IMR-90 (cell line): ENCODE measurements at regions not wholly inside any gene's neighbourhood (a gene's known extent, or its start where the extent isn't known, plus 50 kb on each side); places are given as distances from the start of the nearest gene placed in this dataset.
"Not testable (repeated sequence)": the region's sequence is repeated elsewhere in the genome, so short reads cannot be mapped to it uniquely, and the experiment has no call there.

Experiments
- ATAC-seq: fragments of 200-7000 bp; cut with Tn5 transposase; 2 replicates; pipeline ENCODE4 v1.9.1; 2020; ENCODE audit warnings: low read depth, mild to moderate bottlenecking, moderate library complexity
- BruUV-seq: library from RNA; stranded (reverse); fragments of 400-500 nt; replicated peaks from 2 replicates; lab custom pipeline; 2021; lab: Mats Ljungman, UMichigan
- CTCF ChIA-PET: fragments of 300-600 bp; formaldehyde crosslinking; extraction: SDS; loops from one replicate; lab custom pipeline; 2021; ENCODE audit warnings: antibody characterized with exemption; lab: Yijun Ruan, JAX
- POLR2A ChIA-PET: fragments of 300-600 bp; sonication (Branson Sonifier 250); formaldehyde crosslinking; loops from one replicate; lab custom pipeline; 2022; ENCODE audit warnings: antibody characterized with exemption; ENCODE audit not compliant: unreplicated experiment; lab: Charles Lee
- DNase-seq: peaks from one replicate; pipeline ENCODE4 v3.0.0; 2013
- H2AFZ ChIP-seq: replicated peaks from 2 replicates; pipeline ENCODE3; 2013; ENCODE audit warnings: low read length, mild to moderate bottlenecking; ENCODE audit not compliant: poor library complexity
- H2AK5ac ChIP-seq: 2 replicates; pipeline ENCODE4 v1.6.1; 2013; ENCODE audit warnings: low read depth, low read length, inconsistent platforms
- H2AK9ac ChIP-seq: replicated peaks from 2 replicates; pipeline ENCODE3; 2013; ENCODE audit warnings: mild to moderate bottlenecking, low read depth, low read length, moderate library complexity; ENCODE audit not compliant: poor library complexity
- H2BK120ac ChIP-seq: 2 replicates; pipeline ENCODE4 v1.6.1; 2013; ENCODE audit warnings: low read depth, low read length, inconsistent platforms
- H2BK15ac ChIP-seq: 3 replicates; pipeline ENCODE4 v1.6.1; 2013; ENCODE audit warnings: low read depth, low read length, inconsistent platforms
- H2BK20ac ChIP-seq: 2 replicates; pipeline ENCODE4 v1.6.1; 2013; ENCODE audit warnings: low read depth, mild to moderate bottlenecking, inconsistent platforms, low read length, moderate library complexity
- H2BK5ac ChIP-seq: 2 replicates; pipeline ENCODE4 v1.6.1; 2013; ENCODE audit warnings: mild to moderate bottlenecking, low read depth, low read length, inconsistent platforms; ENCODE audit not compliant: poor library complexity, severe bottlenecking
- H3K14ac ChIP-seq: replicated peaks from 2 replicates; pipeline ENCODE4 v1.6.1; 2013; ENCODE audit warnings: low read depth, low read length, inconsistent platforms
- H3K18ac ChIP-seq: 2 replicates; pipeline ENCODE4 v1.6.1; 2013; ENCODE audit warnings: low read depth, low read length, control low read depth
- H3K23ac ChIP-seq: 2 replicates; pipeline ENCODE4 v1.6.1; 2013; ENCODE audit warnings: low read depth, low read length, inconsistent platforms
- H3K27ac ChIP-seq: 2 replicates; pipeline ENCODE4 v1.5.1; 2013; ENCODE audit warnings: mild to moderate bottlenecking, control low read depth, low read length; ENCODE audit not compliant: insufficient read depth
- H3K27me3 ChIP-seq: 2 replicates; pipeline ENCODE4 v1.6.1; 2013; ENCODE audit warnings: low read length; ENCODE audit not compliant: control insufficient read depth, insufficient read depth
- H3K36me3 ChIP-seq: 2 replicates; pipeline ENCODE4 v1.6.1; 2013; ENCODE audit warnings: low read length, mixed read lengths; ENCODE audit not compliant: control insufficient read depth, insufficient read depth
- H3K4ac ChIP-seq: 2 replicates; pipeline ENCODE4 v1.6.1; 2013; ENCODE audit warnings: low read depth, low read length, inconsistent platforms
- H3K4me1 ChIP-seq: 2 replicates; pipeline ENCODE4 v1.6.1; 2013; ENCODE audit warnings: low read length, mixed read lengths; ENCODE audit not compliant: control insufficient read depth, insufficient read depth
- H3K4me2 ChIP-seq: 2 replicates; pipeline ENCODE4 v1.6.1; 2013; ENCODE audit warnings: low read depth, mild to moderate bottlenecking, control low read depth, low read length, moderate library complexity
- H3K4me3 ChIP-seq: 2 replicates; pipeline ENCODE4 v1.5.1; 2013; ENCODE audit warnings: low read depth, mild to moderate bottlenecking, control low read depth, low read length, moderate library complexity; ENCODE audit not compliant: insufficient read depth
- H3K56ac ChIP-seq: 2 replicates; pipeline ENCODE4 v1.6.1; 2013; ENCODE audit warnings: low read length, inconsistent platforms; ENCODE audit not compliant: insufficient read depth; ENCODE audit errors: extremely low read depth
- H3K79me1 ChIP-seq, 2 experiments: 2 replicates each; pipeline ENCODE4 v1.6.1; 2013; ENCODE audit warnings: low read length in 2 of 2, inconsistent platforms in 1 of 2, low read depth in 1 of 2
- H3K9ac ChIP-seq: 2 replicates; pipeline ENCODE4 v1.6.1; 2013; ENCODE audit warnings: low read depth, low read length, control low read depth
- H3K9me1 ChIP-seq: 2 replicates; pipeline ENCODE4 v1.6.1; 2013; ENCODE audit warnings: low read length, inconsistent platforms; ENCODE audit not compliant: insufficient read depth
- H3K9me3 ChIP-seq: 2 replicates; pipeline ENCODE4 v1.6.1; 2013; ENCODE audit warnings: low read length; ENCODE audit not compliant: control insufficient read depth, insufficient read depth
- H4K20me1 ChIP-seq: 2 replicates; pipeline ENCODE4 v1.6.1; 2013; ENCODE audit warnings: low read length, inconsistent platforms; ENCODE audit not compliant: insufficient read depth
- H4K5ac ChIP-seq: 2 replicates; pipeline ENCODE4 v1.6.1; 2013; ENCODE audit warnings: mild to moderate bottlenecking, low read depth, low read length, control low read depth
- H4K8ac ChIP-seq, 2 experiments: 2 replicates each; pipeline ENCODE4 v1.6.1; 2013; ENCODE audit warnings: low read depth in 2 of 2, low read length in 2 of 2, control low read depth in 1 of 2, inconsistent platforms in 1 of 2
- H4K91ac ChIP-seq: 2 replicates; pipeline ENCODE4 v1.6.1; 2013; ENCODE audit warnings: low read depth, low read length, inconsistent platforms; ENCODE audit not compliant: insufficient read depth
- WGBS, 2 experiments: methylation state at CpG; one replicate each; pipeline versions ENCODE4 v1.1.5 to v1.1.7; 2013; ENCODE audit warnings: missing lambda C conversion rate in 2 of 2; ENCODE audit not compliant: insufficient read length in 1 of 2; ENCODE audit errors: extremely low coverage in 2 of 2; 5-methylcytosine and 5-hydroxymethylcytosine counted together
- dilution Hi-C: fragments of 300-500 bp; cut with HindIII; formaldehyde crosslinking; loops from one replicate; pipeline ENCODE4 v1.14.3; 2018; ENCODE audit warnings: low sequenced_read_pairs; ENCODE audit not compliant: unreplicated experiment
- in situ Hi-C: fragments of 300-500 bp; cut with MboI; formaldehyde crosslinking; loops from 3 replicates; pipeline ENCODE4 v1.14.3; 2019; ENCODE audit warnings: low sequenced_read_pairs, inconsistent platforms, mixed read lengths
- intact Hi-C: fragments of 100-400 bp; cut with micrococcal nuclease; formaldehyde crosslinking; loops from 2 replicates; pipeline ENCODE4 v1.10.0; 2022

- H3K23ac ChIP-seq, H3K56ac ChIP-seq, H2BK5ac ChIP-seq, POLR2A ChIA-PET, H3K27ac ChIP-seq, H3K4ac ChIP-seq, in situ Hi-C loops, ATAC-seq, H3K9me1 ChIP-seq, H3K4me3 ChIP-seq, H2BK20ac ChIP-seq, H2BK120ac ChIP-seq, H3K27me3 ChIP-seq, H3K9me3 ChIP-seq, H4K5ac ChIP-seq, H2BK15ac ChIP-seq, H4K20me1 ChIP-seq, H3K36me3 ChIP-seq, H2AK5ac ChIP-seq, H3K4me2 ChIP-seq, H2AFZ ChIP-seq, H4K91ac ChIP-seq, CTCF ChIA-PET, BruUV-seq, H2AK9ac ChIP-seq, H3K9ac ChIP-seq, dilution Hi-C loops, H4K8ac ChIP-seq, H3K4me1 ChIP-seq, H3K79me1 ChIP-seq, H3K18ac ChIP-seq, intact Hi-C loops, DNase-seq, H3K14ac ChIP-seq: not testable (repeated sequence)
- no CpG with 5 or more reads among the region's 6 CpGs for WGBS, 2 experiments
These were observed 260.8 kb downstream of the OR4F29 start for GRCh38 chr1:190678-191077.

GRCh38 chr1:189915-190314 lies 261.6 kb downstream of the OR4F29 start:
- CTCF ChIA-PET, POLR2A ChIA-PET, H3K9me3 ChIP-seq, H4K91ac ChIP-seq, H3K79me1 ChIP-seq, H3K4me2 ChIP-seq, DNase-seq, H3K18ac ChIP-seq, H3K4me3 ChIP-seq, H3K9me1 ChIP-seq, H3K14ac ChIP-seq, H4K8ac ChIP-seq, H3K36me3 ChIP-seq, H3K56ac ChIP-seq, H4K5ac ChIP-seq, H3K27ac ChIP-seq, H2BK120ac ChIP-seq, H2AFZ ChIP-seq, H2AK9ac ChIP-seq, ATAC-seq, intact Hi-C loops, H2BK15ac ChIP-seq, H3K4ac ChIP-seq, H3K9ac ChIP-seq, H2BK5ac ChIP-seq, in situ Hi-C loops, H2AK5ac ChIP-seq, H4K20me1 ChIP-seq, dilution Hi-C loops, H2BK20ac ChIP-seq, H3K23ac ChIP-seq, BruUV-seq, H3K4me1 ChIP-seq, H3K27me3 ChIP-seq: not testable (repeated sequence)
- no CpG with 5 or more reads among the region's 8 CpGs for WGBS, 2 experiments
